ENCODE measurements at regions not wholly inside any gene's neighbourhood (a gene's known extent, or its start where the extent isn't known, plus 50 kb on each side); places are given as distances from the start of the nearest gene placed in this dataset.
"Not testable (repeated sequence)": the region's sequence is repeated elsewhere in the genome, so short reads cannot be mapped to it uniquely, and the experiment has no call there.

DNA sequence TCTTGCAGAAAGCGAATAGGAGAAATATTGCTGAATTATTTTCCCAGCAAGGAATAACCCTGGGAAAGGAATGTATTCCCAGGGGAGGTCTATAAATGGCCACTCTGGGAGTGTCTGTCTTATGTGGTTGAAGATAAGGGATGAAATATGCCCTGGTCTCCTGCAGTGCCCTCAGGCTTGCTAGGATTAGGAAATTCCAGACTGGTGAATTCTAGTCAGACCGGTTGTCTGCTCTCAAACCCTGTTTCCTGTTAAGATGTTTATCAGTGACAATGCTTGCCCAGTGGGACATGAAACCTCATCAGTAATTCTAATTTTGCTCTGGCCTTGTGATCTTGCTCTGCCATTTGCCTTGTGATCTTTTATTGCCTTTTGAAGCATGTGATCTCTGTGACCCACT is 148.2 kb upstream of the CHODL start:
- DNase-seq, result not testable (repeated sequence)

DNA sequence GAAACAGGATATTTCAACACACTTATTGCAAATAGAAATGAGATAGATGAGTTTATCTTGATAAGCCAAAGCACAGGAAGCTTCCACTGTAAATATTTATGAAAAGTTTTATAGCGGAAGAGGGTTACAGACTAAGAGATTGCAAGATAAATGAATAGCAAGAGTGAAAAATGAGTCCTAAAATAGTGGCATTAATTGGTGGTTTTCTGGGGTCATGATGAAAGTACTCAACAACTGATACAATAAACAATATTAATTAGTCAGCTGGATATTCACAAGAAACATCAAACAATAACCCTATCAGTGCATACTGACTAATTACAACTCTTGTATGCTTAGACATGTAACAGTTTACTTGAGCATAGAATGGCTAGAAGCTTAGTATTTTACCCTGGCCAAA is 154.8 kb upstream of the CHODL start:
- DNase-seq, result no peak

DNA sequence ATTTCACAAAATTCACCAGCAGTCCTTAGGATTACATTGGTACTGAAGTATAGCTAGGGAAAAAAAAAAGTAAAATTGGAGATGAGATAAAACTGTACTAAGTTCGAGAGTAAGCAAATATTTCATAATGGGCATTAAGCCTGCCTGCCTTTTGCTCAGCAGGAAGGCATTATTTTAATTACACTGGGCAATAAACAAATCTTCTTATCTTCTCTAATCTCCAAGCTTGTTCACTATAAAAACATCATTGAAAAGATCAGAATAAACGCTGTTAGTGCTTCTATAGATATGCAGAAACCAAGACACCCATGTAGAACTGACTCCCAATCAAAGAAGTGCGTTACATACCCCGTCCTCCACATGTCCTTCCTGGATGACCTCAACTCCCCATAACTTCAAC is 174.2 kb upstream of the CHODL start:
- DNase-seq, result no peak

DNA sequence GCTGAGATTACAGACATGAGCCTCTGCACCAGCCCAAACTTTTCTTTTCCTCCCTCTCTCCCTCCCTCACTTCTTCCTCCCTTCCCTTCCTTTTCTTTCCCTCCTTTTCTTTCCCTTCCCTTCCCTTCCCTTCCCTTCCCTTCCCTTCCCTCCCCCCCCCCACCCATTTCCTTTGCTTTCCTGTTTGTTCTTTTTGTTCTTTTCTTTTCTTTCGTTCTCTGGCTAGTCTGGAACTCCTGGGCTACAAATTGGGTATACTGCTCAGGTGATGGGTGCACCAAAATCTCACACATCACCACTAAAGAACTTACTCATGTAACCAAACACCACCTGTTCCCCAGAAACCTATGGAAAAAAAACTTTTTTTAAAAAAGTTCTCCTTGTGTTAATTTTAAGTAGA is 174.8 kb upstream of the CHODL start:
- DNase-seq, result no peak

DNA sequence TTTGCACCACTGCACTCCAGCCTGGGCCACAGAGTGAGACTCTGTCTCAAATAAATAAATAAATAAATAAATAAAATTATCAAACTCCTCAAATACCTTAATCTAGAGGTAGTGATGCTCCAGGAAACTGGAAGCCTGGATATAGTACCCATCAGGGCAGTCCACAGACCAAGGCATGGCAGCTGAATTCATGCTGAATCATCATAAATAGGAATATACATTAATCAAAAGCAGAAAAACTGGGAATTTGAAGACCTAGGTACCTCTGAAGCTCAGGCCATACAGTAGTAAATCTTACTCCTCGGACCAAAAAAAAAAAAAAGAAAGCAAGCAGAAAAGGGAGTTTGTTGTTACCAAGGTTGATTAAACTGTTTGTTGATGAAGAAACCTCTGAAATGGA is 184.2 kb upstream of the CHODL start:
- no peak for DNase-seq

DNA sequence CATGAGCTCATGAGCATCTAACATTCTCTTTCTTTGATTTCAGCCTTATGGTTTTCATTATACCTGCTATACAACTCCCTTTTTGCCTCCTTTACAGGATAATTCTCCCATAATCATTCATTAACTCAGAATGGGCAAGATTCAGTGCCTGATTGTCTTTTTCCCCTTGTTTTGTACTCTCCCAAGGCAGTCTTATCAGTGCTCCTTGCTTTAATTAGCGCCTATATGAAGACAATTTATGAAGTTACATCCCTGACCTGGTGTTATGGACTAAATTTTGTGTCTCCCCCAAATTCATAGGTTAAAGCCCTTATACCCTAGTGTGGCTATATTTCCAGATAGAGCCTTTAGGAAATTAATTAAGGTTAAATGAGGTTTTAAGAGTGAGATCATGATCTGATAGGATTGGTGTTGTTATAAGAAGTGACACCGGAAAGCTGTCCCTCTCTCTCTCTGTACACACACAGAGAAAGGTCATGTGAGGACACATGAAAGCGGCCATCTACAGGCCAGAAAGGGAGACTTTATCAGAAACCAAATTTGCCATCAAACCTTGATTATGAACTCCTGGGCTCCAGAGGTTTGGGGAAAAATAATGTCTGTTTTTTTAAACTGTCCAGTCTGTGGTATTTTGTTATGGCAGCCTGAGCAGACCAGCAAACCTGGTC is 185.8 kb upstream of the CHODL start:
- DNase-seq, result no peak

DNA sequence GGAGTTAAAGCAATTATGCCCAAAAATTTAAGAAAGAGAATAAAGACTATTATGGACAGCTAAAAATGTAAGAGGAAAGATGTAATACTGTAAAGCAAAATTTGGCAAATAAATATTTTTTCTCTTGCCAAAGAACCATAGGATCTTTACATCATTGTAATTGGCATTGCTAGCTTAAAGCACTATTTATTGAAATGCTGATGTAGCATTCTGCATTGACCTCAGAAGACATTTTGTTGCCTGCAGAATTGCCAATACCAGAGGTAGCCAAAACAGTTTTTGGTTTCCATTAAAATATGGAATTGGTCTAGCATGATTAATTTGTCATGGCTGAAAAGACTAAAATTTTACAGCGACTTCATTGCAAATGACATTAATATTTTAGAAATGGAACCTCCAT is 191.5 kb upstream of the CHODL start:
- no peak for DNase-seq

DNA sequence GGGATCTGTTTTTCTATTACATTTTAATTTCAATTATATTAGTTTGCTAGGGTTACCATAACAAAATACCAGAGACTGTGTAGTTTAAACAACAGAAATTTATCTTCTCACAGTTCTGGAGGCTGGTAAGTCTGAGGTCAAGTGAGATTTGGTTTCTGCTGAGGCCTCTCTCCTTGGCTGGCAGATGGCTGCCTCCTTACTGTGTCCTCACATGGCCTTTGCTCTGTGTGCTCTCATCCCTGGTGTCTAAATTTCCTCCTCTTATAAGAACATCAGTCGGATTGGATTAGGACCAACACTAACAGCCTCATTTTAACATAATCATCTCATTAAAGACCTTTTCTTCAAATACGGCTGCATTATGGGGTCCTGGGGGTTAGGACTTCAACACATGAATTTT is 195.2 kb upstream of the CHODL start:
- no peak for DNase-seq

DNA sequence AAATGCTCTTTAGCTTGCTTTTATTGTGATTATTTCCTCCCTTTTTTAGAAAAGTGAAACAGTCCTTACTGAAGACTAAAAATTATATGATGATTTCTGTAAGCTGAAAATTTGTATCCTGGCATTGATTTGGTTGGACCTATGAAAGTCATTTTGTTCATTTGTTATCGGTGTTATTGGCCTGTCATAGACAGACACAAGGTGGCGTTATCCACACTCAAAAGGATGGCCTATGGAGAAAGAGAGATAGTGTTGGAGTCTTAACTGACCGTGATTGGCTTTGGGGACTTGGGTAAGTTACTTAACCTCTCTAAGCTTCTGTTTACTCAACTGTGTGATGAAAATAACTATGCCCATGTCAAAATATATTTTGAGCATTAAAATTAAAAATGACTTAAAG is 203.6 kb upstream of the CHODL start:
- DNase-seq, result no peak

DNA sequence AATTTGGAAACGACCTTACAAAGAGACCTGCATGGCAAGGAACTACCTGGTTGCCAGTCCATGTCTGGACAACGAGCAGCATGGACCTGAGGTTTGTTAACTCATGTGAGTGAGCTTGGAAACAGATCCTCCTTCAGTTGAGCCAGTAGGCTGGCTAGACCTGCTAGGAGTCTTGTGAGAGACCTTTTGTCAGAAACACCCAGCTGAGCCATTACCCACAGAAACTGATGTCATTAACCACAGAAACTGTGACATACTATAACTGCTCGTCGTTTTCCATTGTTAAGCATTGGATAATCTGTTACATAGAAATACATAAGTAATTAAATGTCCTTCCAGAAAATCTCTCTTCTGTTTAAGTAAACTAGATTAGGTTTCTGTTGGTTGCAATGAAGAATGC is 211.1 kb upstream of the C21orf91 start:
- no peak for DNase-seq

DNA sequence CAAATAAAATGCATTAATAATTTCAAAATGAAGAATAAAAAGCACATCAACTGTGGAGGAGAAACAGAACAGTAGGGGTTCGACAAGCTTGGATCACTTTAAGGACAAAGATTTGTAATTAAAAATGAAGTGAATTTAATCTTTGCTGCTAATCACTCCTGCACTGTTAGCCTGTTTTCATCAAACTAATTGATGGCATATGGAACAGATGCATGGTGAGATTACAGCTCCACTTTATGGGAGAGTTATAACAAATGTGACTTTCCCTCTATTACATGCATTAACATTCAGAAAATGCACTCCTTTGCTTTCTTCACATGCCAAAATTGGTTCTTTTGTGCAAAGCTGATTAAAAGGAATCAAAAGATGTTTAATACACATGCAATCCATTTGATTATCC is 207.2 kb upstream of the C21orf91 start:
- DNase-seq, result no peak

DNA sequence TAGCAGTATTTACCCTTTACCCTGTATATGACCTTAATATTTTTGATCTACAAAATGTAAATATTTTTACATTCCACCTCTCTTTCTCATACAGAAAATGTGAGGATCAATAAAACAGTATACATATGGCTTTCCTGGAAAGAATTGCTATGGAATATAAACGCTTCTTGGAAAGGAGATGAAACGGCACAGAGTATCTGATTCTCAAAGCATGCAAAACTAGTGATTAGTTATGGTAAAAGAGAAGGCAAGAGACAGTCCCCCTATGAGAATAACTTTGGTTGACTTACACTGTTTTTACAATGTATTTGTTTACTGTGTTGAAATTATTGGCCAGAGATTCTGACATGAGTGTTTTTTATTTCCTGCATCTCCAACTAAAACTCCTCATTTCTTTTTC is 204.6 kb upstream of the C21orf91 start:
- DNase-seq, result no peak

DNA sequence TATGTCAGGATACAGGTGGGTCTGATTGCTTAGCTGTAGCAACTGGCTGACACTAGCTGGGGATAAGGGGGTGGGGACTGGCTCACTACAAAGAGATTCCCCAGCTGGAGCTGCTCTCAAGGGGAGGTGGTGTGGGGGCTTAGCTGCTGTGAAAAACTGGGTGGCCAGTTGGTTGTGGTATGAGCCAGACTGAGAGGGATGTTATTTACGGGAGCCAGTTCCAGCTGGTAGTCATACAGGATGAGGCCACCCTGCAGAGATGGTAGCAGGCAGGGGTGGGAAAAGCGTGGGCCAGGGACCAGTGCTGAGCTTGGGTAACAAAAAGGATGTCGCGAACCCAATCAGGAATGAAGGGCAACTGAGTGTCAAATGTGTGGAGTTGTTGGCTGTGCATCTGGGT is 204.0 kb upstream of the C21orf91 start:
- DNase-seq, result no peak

DNA sequence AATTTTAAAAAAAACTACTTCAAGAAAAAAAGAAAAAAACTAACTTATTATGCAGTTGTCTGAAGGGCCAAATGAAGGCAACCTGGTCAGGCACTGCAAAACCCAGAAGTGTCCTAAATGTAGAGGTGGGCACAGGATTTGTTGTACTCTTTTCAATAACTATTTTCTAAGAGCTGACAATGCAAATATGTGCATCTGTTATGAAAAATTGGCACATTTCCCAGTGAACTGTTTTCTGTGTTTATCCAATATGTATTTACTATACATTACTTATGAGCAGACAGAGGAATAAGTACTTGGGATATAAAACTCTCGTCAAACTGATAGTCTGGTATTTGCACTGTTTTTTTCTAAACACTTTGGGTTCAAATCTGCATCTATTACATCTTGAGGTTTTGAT is 188.0 kb upstream of the C21orf91 start:
- DNase-seq, result no peak

DNA sequence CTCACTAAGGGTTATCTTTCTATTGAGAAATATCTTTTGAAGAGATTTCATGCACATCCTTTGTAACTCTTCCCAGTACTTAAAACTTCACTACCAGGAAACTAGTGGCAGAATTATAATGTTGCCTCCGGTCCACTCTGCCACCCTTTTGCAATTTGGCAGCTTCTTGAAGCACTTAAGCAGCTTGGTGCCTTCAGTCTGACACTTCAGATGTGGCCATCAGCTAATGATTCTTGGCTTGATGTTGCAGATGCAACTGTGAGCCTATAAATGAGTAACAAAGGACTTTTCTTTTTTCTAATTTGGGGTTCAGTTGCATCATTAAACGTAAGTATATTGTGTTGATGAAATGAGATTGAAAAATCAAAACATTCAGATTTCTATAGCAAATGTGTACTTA is 187.5 kb upstream of the C21orf91 start:
- DNase-seq, result no peak

DNA sequence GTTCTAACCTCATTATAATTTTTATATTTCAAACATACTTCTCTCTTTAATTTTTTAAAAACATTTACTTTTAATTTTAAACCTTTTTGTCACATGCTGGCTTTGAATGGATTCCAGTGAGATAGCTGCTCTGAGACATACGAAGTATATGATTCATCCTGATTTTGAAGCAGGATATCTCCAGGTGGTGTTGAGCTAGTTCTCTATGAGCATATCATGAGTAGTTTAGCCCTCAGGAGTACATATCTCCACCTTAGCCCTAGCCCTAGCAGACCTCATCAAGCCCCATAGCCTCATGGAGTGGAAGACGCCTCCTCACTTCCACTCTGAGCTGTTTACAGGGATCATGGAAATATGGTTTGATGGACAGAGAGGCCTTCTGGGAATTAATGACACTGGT is 183.2 kb upstream of the C21orf91 start:
- no peak for DNase-seq

DNA sequence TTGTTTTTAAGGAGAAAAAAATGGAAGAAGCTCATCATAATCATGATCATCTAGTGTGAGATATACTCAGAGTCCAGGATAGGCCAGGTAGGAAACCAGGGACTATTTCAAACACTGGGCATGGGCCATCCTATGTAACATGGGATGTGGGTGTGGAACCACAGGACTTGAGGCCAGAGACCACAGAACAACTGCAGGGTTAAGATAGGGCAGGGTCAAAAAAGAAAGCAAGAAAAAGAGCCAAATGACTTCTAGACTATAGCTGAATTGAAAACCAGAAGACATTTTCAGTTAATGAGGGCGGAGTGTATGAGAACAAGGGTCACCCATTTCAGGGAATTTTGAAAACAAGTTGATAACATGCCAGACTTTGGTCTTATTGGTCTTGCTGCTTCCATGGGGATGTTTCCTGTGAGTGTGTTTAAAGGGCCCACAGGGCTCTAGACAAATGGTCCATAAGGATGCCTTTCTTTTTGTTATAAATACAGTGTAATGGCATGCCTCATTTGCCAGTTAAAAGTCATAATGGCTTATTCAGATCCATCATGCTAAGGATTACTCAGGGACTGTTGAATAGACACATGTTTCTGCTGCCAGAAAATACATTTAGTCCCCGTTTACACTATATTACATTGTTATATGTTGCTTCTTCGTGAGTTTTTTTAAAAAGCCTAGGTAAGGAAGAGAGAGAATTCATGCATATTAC is 182.0 kb upstream of the C21orf91 start:
- no peak for DNase-seq

DNA sequence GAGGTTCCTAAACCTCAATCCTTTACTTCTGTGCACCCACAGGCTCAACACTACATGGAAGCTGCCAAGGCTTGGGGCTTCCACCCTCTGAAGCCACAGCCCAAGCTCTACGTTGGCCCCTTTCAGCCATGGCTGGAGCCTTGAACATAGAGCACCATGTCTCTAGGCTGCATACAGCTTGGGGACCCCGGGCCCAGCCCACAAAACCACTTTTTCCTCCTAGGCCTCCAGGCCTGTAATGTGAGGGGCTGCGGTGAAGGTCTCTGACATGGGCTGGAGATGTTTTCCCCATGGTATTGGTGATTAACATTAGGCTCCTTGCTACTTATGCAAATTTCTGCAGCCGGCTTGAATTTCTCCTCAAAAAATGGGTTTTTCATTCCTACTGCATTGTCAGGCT is 179.4 kb upstream of the C21orf91 start:
- DNase-seq, result not testable (repeated sequence)

DNA sequence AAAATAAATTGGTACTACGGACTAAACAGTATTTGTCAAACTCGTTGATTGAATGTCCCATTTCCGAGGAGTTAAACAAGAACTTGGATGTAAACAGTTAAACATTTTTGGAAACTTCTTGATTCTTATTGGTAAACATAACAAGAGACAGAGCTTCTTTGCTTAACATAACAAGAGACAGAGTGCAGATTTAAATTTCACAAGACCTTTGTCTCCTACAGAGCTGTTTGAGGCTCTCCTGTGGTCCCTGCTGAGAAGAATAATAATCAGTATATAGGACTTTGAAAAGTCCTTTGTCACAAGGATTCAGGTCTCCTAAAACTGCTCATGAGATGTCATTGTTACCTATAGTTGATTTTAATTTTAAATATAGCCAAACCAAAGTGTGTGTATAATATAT is 170.6 kb upstream of the C21orf91 start:
- DNase-seq, result no peak

DNA sequence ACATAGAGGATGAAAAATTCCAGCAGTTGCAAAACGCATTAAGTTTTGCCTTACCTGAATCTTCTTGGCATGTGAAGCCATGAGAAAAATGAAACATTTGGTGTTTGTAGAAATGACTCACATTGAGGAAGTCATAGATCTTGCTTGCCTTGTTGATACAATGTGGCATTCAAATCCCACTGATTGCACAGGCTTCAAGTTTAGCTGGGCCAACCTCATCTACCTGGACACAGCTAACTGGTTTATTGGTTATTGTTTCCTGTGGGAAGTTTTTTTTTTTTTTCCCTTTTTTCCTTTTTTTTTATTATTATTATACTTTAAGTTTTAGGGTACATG is 168.9 kb upstream of the C21orf91 start:
- no peak for DNase-seq

DNA sequence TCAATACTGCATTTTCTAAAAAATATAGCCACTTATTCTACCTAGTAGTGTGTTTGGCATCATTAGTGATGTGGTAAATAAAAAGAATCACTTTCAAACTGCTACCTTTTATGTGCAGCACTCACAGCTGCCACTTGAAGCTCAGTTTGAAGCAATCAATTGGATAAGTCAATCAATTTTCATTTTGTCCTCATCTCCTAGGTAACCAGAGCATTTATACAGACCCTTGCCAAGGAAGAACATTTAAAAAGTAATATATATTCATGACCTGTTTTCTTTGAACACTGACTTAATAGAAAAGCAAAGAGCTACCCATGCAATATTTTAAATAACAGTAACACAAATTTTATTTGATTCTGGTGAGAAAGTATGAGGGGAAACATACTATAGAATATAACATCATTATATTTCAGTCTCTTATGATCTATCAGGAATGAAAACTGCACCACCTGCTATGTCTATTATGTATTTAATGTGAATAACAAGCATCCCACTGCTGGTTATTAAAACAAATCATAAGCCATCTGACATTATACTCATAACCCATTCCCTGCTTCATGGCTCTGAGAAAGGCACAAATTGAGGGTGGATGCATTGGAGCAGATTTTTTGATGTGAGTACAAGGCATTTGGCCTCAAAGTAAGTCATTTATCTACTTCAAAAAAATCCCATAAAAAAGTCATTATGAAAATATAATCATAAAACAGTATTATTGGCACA is 168.4 kb upstream of the C21orf91 start:
- no peak for DNase-seq

DNA sequence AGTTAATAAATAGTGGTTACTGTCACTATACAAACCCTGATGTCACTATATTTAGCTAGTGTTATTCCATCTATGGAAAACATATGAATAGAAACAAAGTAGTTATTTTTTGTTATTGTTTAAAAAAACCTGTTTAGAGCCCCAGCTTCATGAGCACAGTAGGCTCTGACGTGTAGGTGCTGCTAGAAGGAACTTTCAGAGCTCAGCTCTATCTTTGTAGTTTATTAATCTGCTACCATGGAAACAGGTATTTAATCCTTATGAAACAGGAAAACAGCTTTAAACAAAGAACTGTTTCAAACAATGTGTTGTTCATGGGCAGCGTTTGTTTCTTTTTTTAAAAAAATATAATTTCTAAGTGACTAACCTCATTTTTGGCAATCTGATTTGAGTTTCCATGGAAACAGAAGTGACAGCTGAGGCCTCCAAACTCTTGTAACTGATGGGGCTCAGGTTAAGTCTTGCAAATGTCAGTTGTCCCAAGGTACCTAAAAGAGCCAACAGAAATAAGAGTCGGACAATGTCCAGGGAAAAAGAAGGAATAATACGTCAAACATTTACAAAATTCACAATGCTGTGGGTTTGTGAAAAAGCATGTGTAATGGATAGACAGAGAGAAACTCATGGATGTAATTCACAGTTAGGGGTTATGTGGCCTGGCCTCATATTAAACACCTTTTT is 162.0 kb upstream of the C21orf91 start:
- DNase-seq, result no peak

DNA sequence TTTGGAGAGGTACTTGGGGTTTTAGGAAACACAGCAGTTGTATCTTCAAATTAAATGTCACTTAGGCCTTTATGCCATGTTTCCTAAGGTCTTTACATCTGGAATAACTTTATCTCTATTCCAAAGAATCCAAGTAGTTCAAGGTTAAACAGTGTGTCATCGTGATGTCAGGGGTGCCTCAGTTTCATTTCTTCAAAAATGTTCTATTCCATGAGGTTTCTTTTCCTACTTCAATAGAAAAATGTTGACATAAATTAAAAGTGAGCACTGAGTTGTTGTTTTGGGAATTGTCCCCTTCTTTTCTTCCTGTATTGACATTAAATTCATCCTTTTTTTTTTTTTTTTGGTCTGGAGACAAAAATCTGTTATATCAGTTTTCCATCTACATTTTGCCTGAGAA is 160.6 kb upstream of the C21orf91 start:
- no peak for DNase-seq

DNA sequence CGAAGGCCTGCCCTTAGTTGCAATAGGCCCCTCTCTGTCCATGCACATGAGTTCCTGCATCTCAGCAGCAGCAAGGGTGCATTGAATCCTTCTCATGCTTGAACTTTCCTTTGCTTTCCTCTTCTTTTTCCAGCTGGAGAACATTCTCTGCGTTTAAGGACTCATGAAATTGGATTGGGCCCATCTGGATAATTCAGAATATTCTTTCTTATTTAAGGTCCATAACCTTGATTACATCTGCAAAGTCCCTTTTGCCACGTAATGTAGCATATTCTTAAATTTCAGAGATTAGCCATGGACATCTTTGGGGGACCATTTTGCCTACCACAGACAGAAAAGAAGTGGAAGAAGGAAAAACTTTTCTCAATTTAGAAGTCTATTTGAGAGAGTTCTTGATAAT is 159.7 kb upstream of the C21orf91 start:
- no peak for DNase-seq

All from activated CD8-positive, alpha-beta memory T cell treated with anti-CD3 and anti-CD28 coated beads, Interleukin-2, amount 50 U/mL, for 4 hours (primary cell).